HEK293T (cell line): ENCODE measurements at regions not wholly inside any gene's neighbourhood (a gene's known extent, or its start where the extent isn't known, plus 50 kb on each side); places are given as distances from the start of the nearest gene placed in this dataset.

Source experiments
- ARNT ChIP-seq: fragments of 450-650 bp; IDR thresholded peaks from 2 replicates; pipeline ENCODE4 v1.6.1; 2017; ENCODE audit warnings: mild to moderate bottlenecking
- ELF4 ChIP-seq: fragments of 450-650 bp; IDR thresholded peaks from 2 replicates; pipeline ENCODE4 v1.6.1; 2017; ENCODE audit warnings: antibody characterized with exemption
- FOXK2 ChIP-seq: fragments of 450-650 bp; IDR thresholded peaks from 2 replicates; pipeline ENCODE4 v1.6.1; 2016; ENCODE audit warnings: mild to moderate bottlenecking
- FOXM1 ChIP-seq: fragments of 450-650 bp; IDR thresholded peaks from 2 replicates; pipeline ENCODE4 v1.6.1; 2017; ENCODE audit warnings: mild to moderate bottlenecking, borderline replicate concordance
- HDGF ChIP-seq: fragments of 450-650 bp; IDR thresholded peaks from 2 replicates; pipeline ENCODE4 v1.6.1; 2017; ENCODE audit warnings: antibody characterized with exemption, borderline replicate concordance
- SUZ12 ChIP-seq: fragments of 450-650 bp; IDR thresholded peaks from 2 replicates; pipeline ENCODE4 v1.6.1; 2016; ENCODE audit warnings: mild to moderate bottlenecking
- ZNF384 ChIP-seq: fragments of 450-650 bp; IDR thresholded peaks from 2 replicates; pipeline ENCODE4 v1.6.1; 2016

- TF ChIP-seq HDGF (no peak), ZNF384 (no peak), SUZ12 (no peak), FOXK2 (no peak), FOXM1 (no peak), ELF4 (no peak), ARNT (no peak)
Observed at GRCh38 chr15:70190965-70191364, 93.2 kb upstream of the TLE3 start.
